VCaP (cell line): ENCODE measurements at regions not wholly inside any gene's neighbourhood (a gene's known extent, or its start where the extent isn't known, plus 50 kb on each side); places are given as distances from the start of the nearest gene placed in this dataset.

ENCODE experiments used
- H3K27ac ChIP-seq: fragments of 450-650 bp; 2 replicates; pipeline ENCODE4 v1.5.1; 2017
- CTCF ChIP-seq: fragments of 450-650 bp; conservative IDR thresholded peaks from 2 replicates; pipeline ENCODE4 v1.5.1; 2017; ENCODE audit warnings: mild to moderate bottlenecking, moderate library complexity

- no peak for TF ChIP-seq CTCF
- no peak overlapping the region for H3K27ac ChIP-seq
Measured at GRCh38 chr7:91551377-91552175, 287.3 kb downstream of the FZD1 start.

DNA sequence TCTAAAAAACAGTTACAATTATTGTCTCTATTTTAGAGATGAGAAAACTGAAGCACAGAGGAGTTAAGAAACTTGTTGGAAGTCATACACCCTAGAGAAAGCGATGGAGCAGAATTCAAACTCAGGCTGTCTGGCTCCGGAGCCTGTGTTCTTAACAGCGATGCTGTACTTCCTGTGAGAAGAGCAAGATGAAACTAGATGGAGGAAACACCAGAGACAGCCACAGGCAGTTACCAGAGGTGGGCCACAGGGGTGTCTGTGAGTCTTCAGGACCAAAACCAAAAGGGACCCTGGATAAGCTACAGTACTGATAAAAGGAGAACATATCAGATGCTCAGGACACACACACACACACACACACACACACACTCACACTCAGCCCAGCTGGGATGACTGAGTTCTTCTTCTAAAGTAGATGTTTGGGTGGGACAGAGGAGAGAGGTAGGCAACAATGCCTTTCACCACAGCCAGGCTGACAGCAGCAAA, 289.2 kb downstream of the FZD1 start:
- no peak for TF ChIP-seq CTCF

DNA sequence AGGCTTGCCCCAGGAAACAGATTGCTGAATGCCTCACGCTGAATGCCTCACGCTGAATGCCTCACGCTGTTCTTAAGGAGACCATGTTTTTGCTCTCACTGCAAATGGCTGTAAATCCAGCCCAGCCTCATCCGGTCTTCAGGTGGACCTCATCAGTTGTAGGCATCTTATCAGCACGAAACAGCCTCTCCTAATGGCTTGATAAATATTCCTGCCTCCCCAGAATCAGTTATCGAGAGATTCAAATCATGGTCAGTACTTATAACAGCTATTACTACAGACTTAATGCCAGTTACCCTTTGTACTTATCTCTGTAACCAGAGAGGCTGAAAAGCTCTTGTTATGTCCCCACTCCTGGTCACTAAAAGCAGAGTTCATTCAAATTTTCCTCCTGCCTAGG, 290.6 kb downstream of the FZD1 start:
- peak overlapping the region; percentile 55 for H3K27ac ChIP-seq
- TF ChIP-seq CTCF: no peak

More for the DNA sequence above, 289.2 kb downstream of the FZD1 start:
- H3K27ac ChIP-seq: peak overlapping the region; percentile 55

DNA sequence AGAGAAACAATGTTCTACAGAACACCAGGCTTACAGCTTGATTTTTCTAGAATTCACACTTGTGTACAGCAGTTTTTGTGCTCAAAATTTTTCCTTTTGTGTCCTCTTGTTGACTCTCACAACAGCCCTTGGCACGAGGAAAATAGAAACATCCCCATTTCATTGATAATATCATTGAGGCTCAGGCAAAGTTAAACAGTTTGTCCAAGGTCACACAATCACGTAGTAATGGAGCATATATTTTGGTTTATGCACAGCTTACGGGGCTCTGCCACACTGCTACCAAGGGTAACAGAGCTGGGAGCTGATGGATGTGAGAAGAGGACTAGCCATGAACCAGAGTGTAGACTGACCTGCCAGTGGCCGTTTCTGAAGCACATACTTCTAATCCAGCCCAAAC, 292.0 kb downstream of the FZD1 start:
- no peak for TF ChIP-seq CTCF

GRCh38 chr7:91556956-91557650, 292.9 kb downstream of the FZD1 start:
- TF ChIP-seq CTCF: no peak
- H3K27ac ChIP-seq: peak overlapping the region; percentile 16; the same call in 1 of the 2 replicates

More for the DNA sequence above, 292.0 kb downstream of the FZD1 start:
- no peak overlapping the region for H3K27ac ChIP-seq

DNA sequence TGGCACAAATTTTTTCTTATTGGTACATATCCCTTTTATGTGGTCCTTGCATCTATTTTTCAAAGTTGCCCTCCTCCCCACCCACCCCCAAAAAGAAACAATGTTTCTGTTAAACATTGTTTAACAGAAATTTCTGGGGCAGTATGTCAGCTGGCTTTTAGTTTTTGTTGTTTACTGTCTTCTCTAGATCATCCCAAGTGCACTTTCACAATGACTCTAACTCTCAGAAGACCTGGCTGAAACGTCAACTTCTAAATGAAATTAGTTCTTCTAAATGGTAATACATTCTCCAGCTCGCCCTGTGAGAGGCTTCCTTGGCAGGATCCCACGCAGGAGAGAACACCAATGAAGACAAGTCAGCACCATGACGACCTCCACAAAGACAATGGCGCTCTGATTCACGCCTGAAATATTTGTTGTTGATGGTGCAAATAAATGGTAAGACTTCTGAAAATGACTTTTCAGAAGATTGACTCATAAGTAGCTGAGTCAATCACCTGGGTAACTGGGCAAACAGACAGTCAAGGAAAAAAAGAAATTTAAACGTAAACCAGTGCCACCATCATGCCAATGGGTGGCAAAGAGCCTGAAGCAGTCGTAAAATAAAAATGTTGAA, 293.7 kb downstream of the FZD1 start:
- no peak for TF ChIP-seq CTCF
- H3K27ac ChIP-seq: peak overlapping the region; percentile 16; the same call in 1 of the 2 replicates

DNA sequence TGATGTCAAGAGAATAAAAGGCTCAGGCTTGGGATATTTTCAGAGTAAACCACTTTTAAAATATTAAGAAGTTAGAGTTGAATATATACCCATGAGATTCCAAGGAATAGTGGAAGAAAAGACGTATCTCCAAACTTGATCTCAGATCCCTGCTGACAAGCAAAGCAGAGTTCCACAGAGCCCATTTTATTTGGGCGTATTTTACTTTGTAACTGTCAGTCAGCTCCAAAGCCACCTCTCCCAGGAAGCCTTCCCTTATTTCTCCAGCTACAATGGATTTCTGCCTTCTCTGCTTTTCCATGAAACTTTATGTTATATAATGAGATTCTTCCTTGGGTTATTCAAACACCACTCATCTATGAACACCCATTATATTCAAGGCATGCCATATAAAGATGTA, 295.7 kb downstream of the FZD1 start:
- H3K27ac ChIP-seq: no peak overlapping the region
- TF ChIP-seq CTCF: no peak
